ENCODE measurements at regions not wholly inside any gene's neighbourhood (a gene's known extent, or its start where the extent isn't known, plus 50 kb on each side); places are given as distances from the start of the nearest gene placed in this dataset.

DNA sequence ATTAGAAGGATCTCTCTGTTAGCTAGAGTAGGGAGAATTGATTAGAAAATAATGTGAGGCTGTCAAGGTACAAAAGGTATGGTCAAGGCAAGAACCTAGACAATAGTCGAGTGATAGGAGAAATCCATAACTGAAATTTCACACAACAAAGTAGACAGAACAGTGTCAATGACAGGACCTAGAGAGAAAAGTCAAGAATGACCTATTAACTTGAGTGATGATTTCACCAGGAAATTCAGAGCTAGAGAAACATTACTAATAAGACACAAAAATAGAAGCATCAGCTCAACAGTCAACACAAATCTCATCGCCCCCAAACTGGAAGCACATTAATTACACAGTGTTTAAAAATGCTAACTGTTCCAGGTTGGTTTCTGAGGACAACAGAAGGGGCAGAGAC, 532.4 kb downstream of the CDH10 start:
- Histone ChIP-seq H3K79me2 (ENCODE audit: control insufficient read depth, low read length) (no peaks in the 10 kb centered on the region), H3F3A (ENCODE audit: control insufficient read depth, insufficient read depth) (no peaks in the 10 kb centered on the region), H3K9me2 (replicated peaks; ENCODE audit: control insufficient read depth, low read length) (no peaks in the 10 kb centered on the region), H3K36me3 (ENCODE audit: control insufficient read depth, low read length) (no peaks in the 10 kb centered on the region), H4K20me1 (ENCODE audit: control insufficient read depth, insufficient read depth, low read depth, low read length) (no peaks in the 10 kb centered on the region), H3K4me3 (ENCODE audit: low read length) (no peak overlapping the region), H3K4me2 (ENCODE audit: low read length) (no peak overlapping the region), H3K9me3 (ENCODE audit: control insufficient read depth, insufficient read depth, low read length) (no peaks in the 10 kb centered on the region), H3K27me3 (ENCODE audit: control insufficient read depth, low read length) (no peaks in the 10 kb centered on the region), H3K27ac (ENCODE audit: low read depth, low read length) (no peak overlapping the region), H3K4me1 (ENCODE audit: control insufficient read depth, low read length) (no peaks in the 10 kb centered on the region)
- TF ChIP-seq EZH2phosphoT487 (IDR thresholded peaks at IDR 0.05; ENCODE audit: borderline replicate concordance, low read length) (no peak), CTCF (IDR thresholded peaks at IDR 0.05; ENCODE audit: low read depth, low read length, poor library complexity, severe bottlenecking) (no peak)

DNA sequence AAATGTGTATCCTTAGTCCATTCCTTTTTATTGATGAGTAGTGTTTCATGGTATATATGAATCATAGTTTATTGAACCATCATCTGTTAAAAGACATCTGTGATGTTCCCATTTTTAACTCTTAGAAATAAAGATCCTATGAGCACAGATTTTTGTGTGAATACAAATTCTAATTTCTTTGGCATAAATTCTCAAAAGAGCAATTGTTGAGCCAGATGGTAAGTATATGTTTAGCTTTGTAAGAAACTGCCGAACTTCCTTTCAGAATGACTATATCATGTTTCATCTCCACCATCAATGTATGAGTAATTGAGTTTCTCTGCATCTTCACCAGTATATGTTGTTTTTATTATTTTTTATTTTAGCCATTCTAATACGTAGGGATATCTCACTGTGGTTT, 526.4 kb downstream of the CDH10 start:
- H3K9me3 ChIP-seq (ENCODE audit: control insufficient read depth, insufficient read depth, low read length): no peaks in the 10 kb centered on the region
- H3K4me1 ChIP-seq (ENCODE audit: control insufficient read depth, low read length): no peaks in the 10 kb centered on the region
- no peaks in the 10 kb centered on the region for H3K9me2 ChIP-seq (replicated peaks; ENCODE audit: control insufficient read depth, low read length)
- no peak overlapping the region for H3K4me3 ChIP-seq (ENCODE audit: low read length)
- no peak overlapping the region for H3K4me2 ChIP-seq (ENCODE audit: low read length)
- H3F3A ChIP-seq (ENCODE audit: control insufficient read depth, insufficient read depth): no peaks in the 10 kb centered on the region
- no peaks in the 10 kb centered on the region for H3K27me3 ChIP-seq (ENCODE audit: control insufficient read depth, low read length)
- no peak overlapping the region for H3K27ac ChIP-seq (ENCODE audit: low read depth, low read length)
- H3K79me2 ChIP-seq (ENCODE audit: control insufficient read depth, low read length): no peaks in the 10 kb centered on the region
- no peaks in the 10 kb centered on the region for H4K20me1 ChIP-seq (ENCODE audit: control insufficient read depth, insufficient read depth, low read depth, low read length)
- no peak for TF ChIP-seq CTCF (IDR thresholded peaks at IDR 0.05; ENCODE audit: low read depth, low read length, poor library complexity, severe bottlenecking)
- no peak for TF ChIP-seq EZH2phosphoT487 (IDR thresholded peaks at IDR 0.05; ENCODE audit: borderline replicate concordance, low read length)
- H3K36me3 ChIP-seq (ENCODE audit: control insufficient read depth, low read length): no peaks in the 10 kb centered on the region

- no peaks in the 10 kb centered on the region for H3K9me3 ChIP-seq (ENCODE audit: control insufficient read depth, insufficient read depth, low read length)
- H3F3A ChIP-seq (ENCODE audit: control insufficient read depth, insufficient read depth): no peaks in the 10 kb centered on the region
- H3K36me3 ChIP-seq (ENCODE audit: control insufficient read depth, low read length): no peaks in the 10 kb centered on the region
- no peak overlapping the region for H3K4me2 ChIP-seq (ENCODE audit: low read length)
- no peaks in the 10 kb centered on the region for H3K4me1 ChIP-seq (ENCODE audit: control insufficient read depth, low read length)
- H4K20me1 ChIP-seq (ENCODE audit: control insufficient read depth, insufficient read depth, low read depth, low read length): no peaks in the 10 kb centered on the region
- no peaks in the 10 kb centered on the region for H3K9me2 ChIP-seq (replicated peaks; ENCODE audit: control insufficient read depth, low read length)
- TF ChIP-seq EZH2phosphoT487 (IDR thresholded peaks at IDR 0.05; ENCODE audit: borderline replicate concordance, low read length) (no peak), CTCF (IDR thresholded peaks at IDR 0.05; ENCODE audit: low read depth, low read length, poor library complexity, severe bottlenecking) (no peak)
- H3K27me3 ChIP-seq (ENCODE audit: control insufficient read depth, low read length): no peaks in the 10 kb centered on the region
- no peak overlapping the region for H3K27ac ChIP-seq (ENCODE audit: low read depth, low read length)
- H3K79me2 ChIP-seq (ENCODE audit: control insufficient read depth, low read length): no peaks in the 10 kb centered on the region
- no peak overlapping the region for H3K4me3 ChIP-seq (ENCODE audit: low read length)
Measured at GRCh38 chr5:24135536-24135935, 509.2 kb downstream of the CDH10 start.

DNA sequence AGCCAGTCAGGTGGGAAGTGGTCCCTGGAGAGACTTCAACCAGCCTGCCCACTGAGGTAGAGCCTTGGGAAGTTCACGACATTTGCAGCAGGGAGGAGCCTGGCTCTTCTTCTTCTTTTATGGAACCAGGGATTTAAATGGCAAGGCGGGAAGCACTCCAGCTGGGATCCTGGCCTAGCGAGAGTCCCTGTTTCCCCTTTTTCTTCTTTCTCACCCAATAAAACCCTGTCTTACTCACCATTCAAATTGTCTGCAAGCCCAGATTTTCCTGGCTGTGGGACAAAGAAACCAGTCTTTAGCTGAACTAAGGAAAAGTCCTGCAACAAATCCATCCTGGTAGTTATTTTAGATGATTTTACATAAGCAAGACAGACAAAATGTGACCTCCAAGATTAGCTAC, 503.7 kb downstream of the CDH10 start:
- no peaks in the 10 kb centered on the region for H3K4me1 ChIP-seq (ENCODE audit: control insufficient read depth, low read length)
- no peak overlapping the region for H3K27ac ChIP-seq (ENCODE audit: low read depth, low read length)
- no peaks in the 10 kb centered on the region for H3K27me3 ChIP-seq (ENCODE audit: control insufficient read depth, low read length)
- no peaks in the 10 kb centered on the region for H3K36me3 ChIP-seq (ENCODE audit: control insufficient read depth, low read length)
- H3K4me2 ChIP-seq (ENCODE audit: low read length): no peak overlapping the region
- H3K9me2 ChIP-seq (replicated peaks; ENCODE audit: control insufficient read depth, low read length): no peaks in the 10 kb centered on the region
- H3F3A ChIP-seq (ENCODE audit: control insufficient read depth, insufficient read depth): no peaks in the 10 kb centered on the region
- H3K79me2 ChIP-seq (ENCODE audit: control insufficient read depth, low read length): no peaks in the 10 kb centered on the region
- TF ChIP-seq EZH2phosphoT487 (IDR thresholded peaks at IDR 0.05; ENCODE audit: borderline replicate concordance, low read length) (no peak), CTCF (IDR thresholded peaks at IDR 0.05; ENCODE audit: low read depth, low read length, poor library complexity, severe bottlenecking) (no peak)
- H4K20me1 ChIP-seq (ENCODE audit: control insufficient read depth, insufficient read depth, low read depth, low read length): no peaks in the 10 kb centered on the region
- H3K9me3 ChIP-seq (ENCODE audit: control insufficient read depth, insufficient read depth, low read length): no peaks in the 10 kb centered on the region
- H3K4me3 ChIP-seq (ENCODE audit: low read length): no peak overlapping the region
